RCC 7860 (cell line): ENCODE measurements at regions not wholly inside any gene's neighbourhood (a gene's known extent, or its start where the extent isn't known, plus 50 kb on each side); places are given as distances from the start of the nearest gene placed in this dataset.

Experiments
- DNase-seq: peaks from one replicate; pipeline ENCODE4 v3.0.0-alpha.2; 2015; ENCODE audit warnings: low spot score
- FAIRE-seq: peaks from 2 replicates; lab custom pipeline; 2012; peaks lifted over from hg19 to GRCh38; lab: Jason Lieb, UNC

GRCh38 chr10:128629111-128630096 is 503.2 kb upstream of the MKI67 start:
- DNase-seq (peak; percentile 87), FAIRE-seq (peak; percentile 73)

GRCh38 chr10:128630787-128631252 is 504.6 kb upstream of the MKI67 start:
- no peak for FAIRE-seq
- no peak for DNase-seq

- DNase-seq (no peak), FAIRE-seq (no peak)
Measured at GRCh38 chr10:128631801-128632241, 505.6 kb upstream of the MKI67 start.

- FAIRE-seq (no peak), DNase-seq (no peak)
Measured at GRCh38 chr10:128632694-128633093, 506.5 kb upstream of the MKI67 start.

- no peak for DNase-seq
- no peak for FAIRE-seq
Measured at GRCh38 chr10:128633864-128634540, 507.8 kb upstream of the MKI67 start.

- FAIRE-seq (no peak), DNase-seq (no peak)
Measured at GRCh38 chr10:128642023-128642422, 515.8 kb upstream of the MKI67 start.

GRCh38 chr10:128642502-128642901 is 516.3 kb upstream of the MKI67 start:
- DNase-seq (peak; percentile 20), FAIRE-seq (no peak)

- FAIRE-seq, result no peak
Measured at GRCh38 chr10:128643658-128644057, 517.4 kb upstream of the MKI67 start.

GRCh38 chr10:128645486-128645885 is 519.3 kb upstream of the MKI67 start:
- no peak for DNase-seq
- FAIRE-seq, result no peak

More at GRCh38 chr10:128643658-128644057, 517.4 kb upstream of the MKI67 start:
- DNase-seq, result no peak

GRCh38 chr10:128646956-128647355 is 520.7 kb upstream of the MKI67 start:
- no peak for DNase-seq
- FAIRE-seq, result no peak

- DNase-seq (no peak), FAIRE-seq (no peak)
Measured at GRCh38 chr10:128657548-128657947, 531.3 kb upstream of the MKI67 start.

- FAIRE-seq, result no peak
- no peak for DNase-seq
Measured at GRCh38 chr10:128660726-128661125, 534.5 kb upstream of the MKI67 start.

GRCh38 chr10:128661404-128662197 is 535.4 kb upstream of the MKI67 start:
- DNase-seq (no peak), FAIRE-seq (no peak)

GRCh38 chr10:128662520-128662919 is 536.3 kb upstream of the MKI67 start:
- DNase-seq, result no peak
- FAIRE-seq, result no peak

GRCh38 chr10:128664729-128665128 is 538.5 kb upstream of the MKI67 start:
- no peak for FAIRE-seq
- no peak for DNase-seq

- DNase-seq, result no peak
- FAIRE-seq, result no peak
Measured at GRCh38 chr10:128675405-128675804, 549.2 kb upstream of the MKI67 start.

- DNase-seq, result no peak
- FAIRE-seq, result no peak
Measured at GRCh38 chr10:128680116-128680515, 553.9 kb upstream of the MKI67 start.

- DNase-seq, result no peak
- no peak for FAIRE-seq
Measured at GRCh38 chr10:128684215-128684614, 558.0 kb upstream of the MKI67 start.

- no peak for FAIRE-seq
- DNase-seq, result no peak
Measured at GRCh38 chr10:128686630-128687278, 560.5 kb upstream of the MKI67 start.

GRCh38 chr10:128687408-128687807 is 561.2 kb upstream of the MKI67 start:
- FAIRE-seq, result no peak
- no peak for DNase-seq
